A673 (cell line): ENCODE measurements at regions not wholly inside any gene's neighbourhood (a gene's known extent, or its start where the extent isn't known, plus 50 kb on each side); places are given as distances from the start of the nearest gene placed in this dataset.
A peak's percentile ranks its signal among the peaks of the same experiment; 100 is the strongest.

Experiments
- BruUV-seq: library from RNA; stranded (reverse); fragments of 400-500 nt; replicated peaks from 2 replicates; lab custom pipeline; 2021; lab: Mats Ljungman, UMichigan
- CTCF ChIA-PET: fragments of 300-600 bp; sonication (Branson Sonifier 250); formaldehyde crosslinking; loops from one replicate; lab custom pipeline; 2022; ENCODE audit warnings: antibody characterized with exemption; lab: Charles Lee
- POLR2A ChIA-PET: fragments of 300-600 bp; sonication (Branson Sonifier 250); formaldehyde crosslinking; loops from one replicate; lab custom pipeline; 2022; ENCODE audit warnings: antibody characterized with exemption; ENCODE audit not compliant: low non-redundant PET; lab: Charles Lee
- DNase-seq: peaks from one replicate; pipeline ENCODE4 v3.0.0-alpha.2; 2015; ENCODE audit warnings: low spot score
- H3K27ac ChIP-seq: fragments of 200-600 bp; sonication (generic); 2 replicates; pipeline ENCODE4 v1.5.1; 2016; ENCODE audit warnings: mixed run types, low read depth, mild to moderate bottlenecking, mixed read lengths, antibody characterized with exemption, low read length; ENCODE audit not compliant: poor library complexity, severe bottlenecking
- H3K27me3 ChIP-seq: fragments of 200-600 bp; sonication (generic); replicated peaks from 2 replicates; pipeline ENCODE4 v1.6.1; 2017; ENCODE audit warnings: mixed run types, low read depth, mild to moderate bottlenecking, mixed read lengths, antibody characterized with exemption, low read length; ENCODE audit not compliant: insufficient read depth, poor library complexity
- H3K36me3 ChIP-seq: fragments of 200-600 bp; sonication (generic); 2 replicates; pipeline ENCODE4 v1.6.1; 2016; ENCODE audit warnings: mixed run types, mild to moderate bottlenecking, mixed read lengths, antibody characterized with exemption, low read length; ENCODE audit not compliant: insufficient read depth, poor library complexity, severe bottlenecking
- H3K4me1 ChIP-seq: fragments of 200-600 bp; sonication (generic); 2 replicates; pipeline ENCODE4 v1.6.1; 2017; ENCODE audit warnings: mixed run types, mild to moderate bottlenecking, mixed read lengths, antibody characterized with exemption, low read length; ENCODE audit not compliant: insufficient read depth, poor library complexity, severe bottlenecking
- H3K4me3 ChIP-seq: fragments of 200-600 bp; sonication (generic); 2 replicates; pipeline ENCODE4 v1.5.1; 2016; ENCODE audit warnings: low read depth, mixed run types, mild to moderate bottlenecking, mixed read lengths, low read length; ENCODE audit not compliant: poor library complexity, severe bottlenecking
- H3K9me3 ChIP-seq: fragments of 200-600 bp; sonication (generic); 2 replicates; pipeline ENCODE4 v1.6.1; 2016; ENCODE audit warnings: mixed run types, low read depth, mild to moderate bottlenecking, mixed read lengths, antibody characterized with exemption, low read length; ENCODE audit not compliant: poor library complexity, severe bottlenecking
- CTCF ChIP-seq: fragments of 300-800, 200-600 bp; sonication (generic); conservative IDR thresholded peaks from 2 replicates; pipeline ENCODE4 v1.5.1; 2017; ENCODE audit warnings: low read depth, mild to moderate bottlenecking, antibody characterized with exemption, low read length, moderate library complexity, mixed read lengths
- EZH2 ChIP-seq: fragments of 200-600 bp; sonication (generic); IDR thresholded peaks from 2 replicates; pipeline ENCODE4 v1.6.1; 2017; ENCODE audit warnings: borderline replicate concordance, low read depth, mild to moderate bottlenecking, mixed read lengths, antibody characterized with exemption, low read length; ENCODE audit not compliant: poor library complexity, severe bottlenecking
- intact Hi-C: fragments of 100-400 bp; cut with micrococcal nuclease; formaldehyde crosslinking; loops from one replicate; pipeline ENCODE4 v1.10.0; 2022; ENCODE audit not compliant: unreplicated experiment

- TF ChIP-seq CTCF (no peak), EZH2 (no peak)
- H3K27ac ChIP-seq = no peak overlapping the region
- ChIA-PET POLR2A (no interaction called here), CTCF (no interaction called here)
- no peaks in the 10 kb centered on the region for H3K9me3 ChIP-seq
- H3K36me3 ChIP-seq = no peaks in the 10 kb centered on the region
- no peaks in the 10 kb centered on the region for H3K27me3 ChIP-seq
- intact Hi-C loops = no loop called here
- no peaks in the 10 kb centered on the region for H3K4me1 ChIP-seq
- DNase-seq = peak; percentile 7
- no TSS peak for BruUV-seq
- H3K4me3 ChIP-seq = no peak overlapping the region
Measured at GRCh38 chr12:88662961-88663360, 82.7 kb upstream of the KITLG start.

- Histone ChIP-seq H3K27ac (no peak overlapping the region), H3K9me3 (no peaks in the 10 kb centered on the region), H3K27me3 (no peaks in the 10 kb centered on the region), H3K4me1 (no peaks in the 10 kb centered on the region), H3K36me3 (no peaks in the 10 kb centered on the region), H3K4me3 (no peak overlapping the region)
- no peak for DNase-seq
- no TSS peak for BruUV-seq
- ChIA-PET POLR2A (no interaction called here), CTCF (no interaction called here)
- no peak for TF ChIP-seq EZH2
- TF ChIP-seq CTCF = no peak
- intact Hi-C loops = no loop called here
Measured at GRCh38 chr12:88662093-88662492, 81.8 kb upstream of the KITLG start.

- no peak for DNase-seq
- H3K27ac ChIP-seq = no peak overlapping the region
- H3K9me3 ChIP-seq = no peaks in the 10 kb centered on the region
- POLR2A ChIA-PET = no interaction called here
- no peaks in the 10 kb centered on the region for H3K36me3 ChIP-seq
- H3K4me3 ChIP-seq = no peak overlapping the region
- no peak for TF ChIP-seq CTCF
- TF ChIP-seq EZH2 = no peak
- BruUV-seq = no TSS peak
- no peaks in the 10 kb centered on the region for H3K4me1 ChIP-seq
- CTCF ChIA-PET = no interaction called here
- intact Hi-C loops = no loop called here
- H3K27me3 ChIP-seq = no peaks in the 10 kb centered on the region
Measured at GRCh38 chr12:88658009-88658408, 77.7 kb upstream of the KITLG start.

- H3K27me3 ChIP-seq = no peaks in the 10 kb centered on the region
- no peak overlapping the region for H3K27ac ChIP-seq
- no peak for DNase-seq
- H3K4me1 ChIP-seq = no peaks in the 10 kb centered on the region
- BruUV-seq = no TSS peak
- TF ChIP-seq EZH2 (no peak), CTCF (no peak)
- H3K9me3 ChIP-seq = no peaks in the 10 kb centered on the region
- intact Hi-C loops = no loop called here
- ChIA-PET CTCF (no interaction called here), POLR2A (no interaction called here)
- no peak overlapping the region for H3K4me3 ChIP-seq
- no peaks in the 10 kb centered on the region for H3K36me3 ChIP-seq
Measured at GRCh38 chr12:88650715-88651114, 70.4 kb upstream of the KITLG start.
